ENCODE measurements at regions not wholly inside any gene's neighbourhood (a gene's known extent, or its start where the extent isn't known, plus 50 kb on each side); places are given as distances from the start of the nearest gene placed in this dataset.
A peak's percentile ranks its signal among the peaks of the same experiment; 100 is the strongest.

DNA sequence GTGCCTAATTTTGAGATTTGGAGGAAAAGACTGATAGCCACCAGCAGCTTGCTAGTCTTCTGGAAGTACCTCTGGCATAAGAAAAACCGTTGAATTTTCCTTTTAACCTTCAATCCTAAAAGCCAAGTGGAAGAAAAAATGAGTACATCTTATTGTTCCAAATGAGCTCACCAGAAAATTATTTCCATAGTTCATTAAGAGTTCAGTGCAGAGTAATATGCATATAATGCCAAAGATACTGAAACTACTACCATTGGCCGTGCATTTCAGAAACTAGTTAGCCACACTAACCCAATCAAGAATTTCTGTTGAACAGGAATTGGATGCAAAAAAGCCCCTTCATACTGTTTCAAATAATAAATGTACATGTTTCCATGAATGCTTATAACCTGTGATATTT is 607.9 kb downstream of the KCTD16 start:
- POLR2A ChIA-PET (ENCODE audit: unreplicated experiment): no interaction called here
- DNase-seq: peak; percentile 0
- H2BK20ac ChIP-seq (ENCODE audit: low read depth, low read length): no peak overlapping the region
- H3K79me1 ChIP-seq (ENCODE audit: low read depth in 1 of 2, low read length in 2 of 2): no peaks in the 10 kb centered on the region
- no peak overlapping the region for H2BK5ac ChIP-seq (ENCODE audit: low read depth, low read length, poor library complexity, severe bottlenecking)
- no peak overlapping the region for H3K9ac ChIP-seq (ENCODE audit: low read depth, low read length)
- H4K91ac ChIP-seq (ENCODE audit: insufficient read depth, low read depth, low read length): no peak overlapping the region
- H2BK15ac ChIP-seq (ENCODE audit: low read depth, low read length): no peak overlapping the region
- no peaks in the 10 kb centered on the region for H4K20me1 ChIP-seq (ENCODE audit: insufficient read depth, low read length)
- H3K36me3 ChIP-seq (ENCODE audit: control insufficient read depth, insufficient read depth, low read length): no peaks in the 10 kb centered on the region
- H3K56ac ChIP-seq (ENCODE audit: extremely low read depth, insufficient read depth, low read length): no peak overlapping the region
- CTCF ChIA-PET: no interaction called here
- BruUV-seq (replicated peaks): no TSS peak
- no peak overlapping the region for H4K5ac ChIP-seq (ENCODE audit: low read depth, low read length)
- no peak overlapping the region for H4K8ac ChIP-seq (ENCODE audit: low read depth in 2 of 2, low read length in 2 of 2)
- H3K9me3 ChIP-seq (ENCODE audit: control insufficient read depth, insufficient read depth, low read length): no peaks in the 10 kb centered on the region
- no peak overlapping the region for H2AK9ac ChIP-seq (replicated peaks; ENCODE audit: low read depth, low read length, poor library complexity)
- WGBS, 2 experiments (ENCODE audit: extremely low coverage in 2 of 2, insufficient read length in 1 of 2): no CpG with 5 or more reads among the region's 2 CpGs
- intact Hi-C loops (cut with micrococcal nuclease): no loop called here
- H3K4me1 ChIP-seq (ENCODE audit: control insufficient read depth, insufficient read depth, low read length): no peaks in the 10 kb centered on the region
- no peak overlapping the region for H2AK5ac ChIP-seq (ENCODE audit: low read depth, low read length)
- TF ChIP-seq MAZ (IDR thresholded peaks at IDR 0.05; ENCODE audit: borderline replicate concordance, low read depth, low read length) (no peak), FOS (IDR thresholded peaks at IDR 0.05; ENCODE audit: low read depth, low read length) (no peak), BHLHE40 (IDR thresholded peaks at IDR 0.05; ENCODE audit: low read depth, low read length) (no peak), RFX5 (IDR thresholded peaks at IDR 0.05; ENCODE audit: low read depth, low read length) (no peak), MAFK (IDR thresholded peaks at IDR 0.05; ENCODE audit: low read depth, low read length) (no peak), CEBPB (IDR thresholded peaks at IDR 0.05; ENCODE audit: low read depth, low read length) (no peak)
- H3K14ac ChIP-seq (replicated peaks; ENCODE audit: low read depth, low read length): no peak overlapping the region
- in situ Hi-C loops (cut with MboI; ENCODE audit: low sequenced_read_pairs): no loop called here
- no peaks in the 10 kb centered on the region for H3K9me1 ChIP-seq (ENCODE audit: insufficient read depth, low read length)
- no peak overlapping the region for H3K4me2 ChIP-seq (ENCODE audit: low read depth, low read length)
- no peak overlapping the region for H2BK120ac ChIP-seq (ENCODE audit: low read depth, low read length)
- no peak overlapping the region for H3K18ac ChIP-seq (ENCODE audit: low read depth, low read length)
- no peak overlapping the region for H3K27ac ChIP-seq (ENCODE audit: insufficient read depth, low read length)
- H3K27me3 ChIP-seq (ENCODE audit: control insufficient read depth, insufficient read depth, low read length): no peaks in the 10 kb centered on the region
- no peak overlapping the region for H3K4me3 ChIP-seq (ENCODE audit: insufficient read depth, low read depth, low read length)
- dilution Hi-C loops (cut with HindIII; ENCODE audit: low sequenced_read_pairs, unreplicated experiment): no loop called here
- no peak overlapping the region for H3K4ac ChIP-seq (ENCODE audit: low read depth, low read length)
- ATAC-seq (ENCODE audit: low read depth): no peak
- no peak overlapping the region for H2AFZ ChIP-seq (replicated peaks; ENCODE audit: low read length, poor library complexity)
- no peak overlapping the region for H3K23ac ChIP-seq (ENCODE audit: low read depth, low read length)

Data from IMR-90 (cell line).